HCT116 (cell line): ENCODE measurements at regions not wholly inside any gene's neighbourhood (a gene's known extent, or its start where the extent isn't known, plus 50 kb on each side); places are given as distances from the start of the nearest gene placed in this dataset.

Source experiments
- ATAC-seq: fragments of 200-7000 bp; cut with Tn5 transposase; 2 replicates; pipeline ENCODE4 v1.9.1; 2020; ENCODE audit warnings: mild to moderate bottlenecking, moderate library complexity
- BruUV-seq: library from RNA; stranded (reverse); fragments of 400-500 nt; replicated peaks from 2 replicates; lab custom pipeline; 2021; lab: Mats Ljungman, UMichigan
- CTCF ChIA-PET: fragments of 300-600 bp; sonication (Branson Sonifier 250); formaldehyde crosslinking; loops from one replicate; lab custom pipeline; 2021; ENCODE audit warnings: antibody characterized with exemption; lab: Charles Lee
- POLR2A ChIA-PET: fragments of 300-600, 350-600 bp; sonication (Branson Sonifier 250); formaldehyde crosslinking; loops from one replicate; lab custom pipeline; 2021; ENCODE audit warnings: antibody characterized with exemption; lab: Charles Lee
- RAD21 ChIA-PET, 2 experiments: fragments of 300-600 bp; sonication (Branson Sonifier 250); formaldehyde crosslinking; loops; one replicate each; lab custom pipeline; 2023; ENCODE audit warnings: low total read pairs in 2 of 2; ENCODE audit not compliant: uncharacterized antibody in 2 of 2, unreplicated experiment in 2 of 2, low non-redundant PET in 1 of 2; lab: Charles Lee
- DNase-seq: peaks from one replicate; pipeline ENCODE4 v3.0.0-alpha.2; 2010; ENCODE audit warnings: low read depth, low spot score
- H2AFZ ChIP-seq: fragments of 200-600 bp; shearing (Covaris generic), sonication (generic); 2 replicates; pipeline ENCODE4 v1.6.1; 2017; ENCODE audit warnings: low read depth, mixed run types, mixed read lengths, antibody characterized with exemption, low read length; ENCODE audit not compliant: poor library complexity, severe bottlenecking
- H3K27ac ChIP-seq: 2 replicates; pipeline ENCODE4 v1.5.1; 2012; ENCODE audit warnings: low read depth, low read length
- H3K27me3 ChIP-seq: fragments of 200-600 bp; sonication (generic); 2 replicates; pipeline ENCODE4 v1.6.1; 2016; ENCODE audit warnings: mixed run types, low read length, mixed read lengths; ENCODE audit not compliant: insufficient read depth
- H3K36me3 ChIP-seq, 2 experiments: fragments of 200-500 bp in 1 of 2; fragments of 200-600 bp in 1 of 2; sonication (Bioruptor generic) in 1 of 2; sonication (generic) in 1 of 2; 2 replicates each; pipeline versions ENCODE4 v1.5.1 to v1.6.1; 2014 to 2016; ENCODE audit warnings: low read length in 2 of 2, inconsistent platforms in 1 of 2, mixed read lengths in 1 of 2, mixed run types in 1 of 2; ENCODE audit not compliant: insufficient read depth in 2 of 2, control insufficient read depth in 1 of 2
- H3K4me1 ChIP-seq, 2 experiments: fragments of 200-600 bp in 1 of 2; sonication (generic) in 1 of 2; 2 replicates each; pipeline versions ENCODE4 v1.5.1 to v1.6.1; 2012 to 2017; ENCODE audit warnings: low read length in 2 of 2, inconsistent platforms in 1 of 2, mild to moderate bottlenecking in 1 of 2, mixed read lengths in 1 of 2, mixed run types in 1 of 2, moderate library complexity in 1 of 2; ENCODE audit not compliant: insufficient read depth in 2 of 2, control insufficient read depth in 1 of 2
- H3K4me2 ChIP-seq: fragments of 200-600 bp; sonication (generic); 2 replicates; pipeline ENCODE4 v1.6.1; 2017; ENCODE audit warnings: mixed run types, low read length, mixed read lengths
- H3K4me3 ChIP-seq, 2 experiments: fragments of 200-600 bp in 1 of 2; sonication (generic) in 1 of 2; replicated peaks in 1 of 2; 2 replicates each; pipeline ENCODE4 v1.5.1; 2011 to 2016; ENCODE audit warnings: low read length in 2 of 2, control low read depth in 1 of 2, low read depth in 1 of 2, mild to moderate bottlenecking in 1 of 2, mixed read lengths in 1 of 2, mixed run types in 1 of 2
- H3K79me2 ChIP-seq: fragments of 200-600 bp; sonication (generic); 2 replicates; pipeline ENCODE4 v1.6.1; 2017; ENCODE audit warnings: mild to moderate bottlenecking, mixed run types, low read length, moderate library complexity, mixed read lengths; ENCODE audit not compliant: insufficient read depth
- H3K9ac ChIP-seq: fragments of 200-600 bp; sonication (generic); 2 replicates; pipeline ENCODE4 v1.6.1; 2016; ENCODE audit warnings: low read length, mixed read lengths
- H3K9me2 ChIP-seq: fragments of 200-600 bp; sonication (generic), shearing (Covaris generic); 2 replicates; pipeline ENCODE4 v1.6.1; 2017; ENCODE audit warnings: mixed run types, mild to moderate bottlenecking, moderate library complexity; ENCODE audit not compliant: insufficient read depth
- H3K9me3 ChIP-seq, 2 experiments: fragments of 200-500 bp in 1 of 2; fragments of 200-600 bp in 1 of 2; sonication (Bioruptor generic) in 1 of 2; sonication (generic) in 1 of 2; 2 replicates each; pipeline ENCODE4 v1.6.1; 2014 to 2017; ENCODE audit warnings: low read length in 2 of 2, mixed read lengths in 2 of 2, inconsistent platforms in 1 of 2, low read depth in 1 of 2, mild to moderate bottlenecking in 1 of 2, mixed run types in 1 of 2, moderate library complexity in 1 of 2; ENCODE audit not compliant: control insufficient read depth in 1 of 2, insufficient read depth in 1 of 2
- H4K20me1 ChIP-seq: fragments of 200-600 bp; sonication (generic), shearing (Covaris generic); 2 replicates; pipeline ENCODE4 v1.6.1; 2017; ENCODE audit warnings: mixed run types, mild to moderate bottlenecking, moderate library complexity; ENCODE audit not compliant: insufficient read depth
- JUND ChIP-seq: IDR thresholded peaks from 2 replicates; pipeline ENCODE4 v1.6.1; 2012
- SP1 ChIP-seq: IDR thresholded peaks from 2 replicates; pipeline ENCODE4 v1.6.1; 2012; ENCODE audit warnings: low read depth
- YY1 ChIP-seq: IDR thresholded peaks from 2 replicates; pipeline ENCODE4 v1.6.1; 2011; ENCODE audit warnings: low read length, low read depth, moderate library complexity, mild to moderate bottlenecking; ENCODE audit not compliant: insufficient replicate concordance; ENCODE audit errors: extremely low read depth
- ZNF274 ChIP-seq: fragments of 200-500 bp; sonication (Bioruptor generic); IDR thresholded peaks from 2 replicates; pipeline ENCODE4 v1.6.1; 2014; ENCODE audit warnings: mild to moderate bottlenecking, low read depth, low read length, inconsistent platforms
- intact Hi-C: fragments of 100-400 bp; cut with micrococcal nuclease; formaldehyde crosslinking; loops from 2 replicates; pipeline ENCODE4 v1.10.0; 2022
- TF ChIP-seq, protein P1 (sequence below): IDR thresholded peaks from 2 replicates; pipeline ENCODE4 v1.6.1; 2012
- TF ChIP-seq, protein P2 (sequence below): IDR thresholded peaks from 2 replicates; pipeline ENCODE4 v1.6.1; 2012

DNA sequence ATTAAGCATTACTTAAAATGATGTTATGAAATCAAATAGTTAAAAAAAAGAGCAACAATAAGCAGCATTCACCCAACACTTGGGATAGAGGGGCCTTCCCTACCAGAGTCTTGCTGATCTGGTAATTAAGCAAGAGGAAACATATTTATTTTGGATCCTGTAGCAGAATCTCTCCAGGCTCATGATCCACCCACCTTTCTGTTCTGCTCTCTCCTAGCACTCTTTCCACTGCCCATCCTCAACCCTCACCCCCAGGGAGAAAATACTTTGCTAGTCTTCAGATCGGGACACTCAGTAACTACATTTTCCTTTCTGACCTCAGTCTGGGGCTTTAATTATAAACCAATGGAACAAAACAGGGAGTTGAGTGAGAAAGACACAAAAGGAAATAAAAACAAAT, 1541.9 kb downstream of the AACS start:
- Histone ChIP-seq H2AFZ (no peak overlapping the region), H3K36me3 (no peaks in the 10 kb centered on the region), H3K79me2 (no peaks in the 10 kb centered on the region), H3K27ac (no peak overlapping the region), H3K4me2 (no peak overlapping the region), H3K9me2 (no peaks in the 10 kb centered on the region), H4K20me1 (no peaks in the 10 kb centered on the region), H3K4me1 (no peaks in the 10 kb centered on the region), H3K27me3 (no peaks in the 10 kb centered on the region), H3K9me3 (peaks cover 6 to 12% of the 10 kb centered on the region in 2 experiments; a peak in 2 of 4 replicates), H3K9ac (no peak overlapping the region), H3K4me3 (no peak overlapping the region)
- ATAC-seq (no peak), DNase-seq (no peak)
- ChIA-PET POLR2A (no interaction called here), RAD21 (no interaction called here), CTCF (no interaction called here)
- no peak for TF ChIP-seq JUND
- no peak for TF ChIP-seq SP1
- TF ChIP-seq, protein P1, sequence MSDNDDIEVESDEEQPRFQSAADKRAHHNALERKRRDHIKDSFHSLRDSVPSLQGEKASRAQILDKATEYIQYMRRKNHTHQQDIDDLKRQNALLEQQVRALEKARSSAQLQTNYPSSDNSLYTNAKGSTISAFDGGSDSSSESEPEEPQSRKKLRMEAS = no peak
- intact Hi-C loops = no loop called here
- BruUV-seq = no TSS peak

DNA sequence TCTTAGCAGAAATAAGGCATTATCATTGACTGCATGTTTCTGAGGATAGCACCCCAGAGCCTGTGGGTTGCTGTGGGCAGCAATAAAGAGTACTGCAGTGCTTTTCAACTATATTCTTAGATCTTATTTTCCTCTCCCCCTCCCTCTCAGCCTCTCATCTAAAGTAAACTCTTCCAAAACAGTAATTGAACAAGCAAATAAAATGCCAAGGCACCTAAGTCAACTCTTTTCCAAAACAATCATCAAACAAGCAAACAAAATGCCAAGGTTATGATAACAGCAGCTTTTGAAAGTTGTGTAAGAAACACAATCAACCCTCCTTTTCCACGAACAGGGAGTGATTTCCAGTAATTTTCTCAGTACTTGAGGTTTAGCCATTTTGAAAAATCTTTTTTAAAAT, 1542.6 kb downstream of the AACS start:
- Histone ChIP-seq H3K9me3 (peaks cover 4 to 12% of the 10 kb centered on the region in 2 experiments; a peak in 2 of 4 replicates), H3K9ac (no peak overlapping the region), H3K79me2 (no peaks in the 10 kb centered on the region), H3K27ac (no peak overlapping the region), H3K4me1 (no peaks in the 10 kb centered on the region)
- POLR2A ChIA-PET = no interaction called here
- ATAC-seq = no peak
- intact Hi-C loops = no loop called here
- TF ChIP-seq YY1 (no peak), ZNF274 (no peak)
- TF ChIP-seq, protein P2, sequence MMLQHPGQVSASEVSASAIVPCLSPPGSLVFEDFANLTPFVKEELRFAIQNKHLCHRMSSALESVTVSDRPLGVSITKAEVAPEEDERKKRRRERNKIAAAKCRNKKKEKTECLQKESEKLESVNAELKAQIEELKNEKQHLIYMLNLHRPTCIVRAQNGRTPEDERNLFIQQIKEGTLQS = no peak
- TF ChIP-seq, all 23 proteins: peak for 0
- CTCF ChIA-PET = no interaction called here
- Histone ChIP-seq H2AFZ (no peak overlapping the region), H3K4me3 (no peak overlapping the region), H4K20me1 (no peaks in the 10 kb centered on the region), H3K36me3 (no peaks in the 10 kb centered on the region), H3K27me3 (no peaks in the 10 kb centered on the region), H3K4me2 (no peak overlapping the region), H3K9me2 (no peaks in the 10 kb centered on the region)
- RAD21 ChIA-PET = no interaction called here
- DNase-seq = no peak
- no TSS peak for BruUV-seq
